Lung (tissue), 11 donors: ENCODE measurements at regions not wholly inside any gene's neighbourhood (a gene's known extent, or its start where the extent isn't known, plus 50 kb on each side); places are given as distances from the start of the nearest gene placed in this dataset.

Experiments
- ATAC-seq: fragments of 200-7000 bp; cut with Tn5 transposase; one replicate; pipeline ENCODE4 v1.9.1; 2020; ENCODE audit warnings: moderate number of reproducible peaks; ENCODE audit not compliant: insufficient read depth, low FRiP score
- DNase-seq, 3 donors: peaks; one replicate each; pipeline ENCODE4 v3.0.0-alpha.2; 2013 to 2017
- H3K27ac ChIP-seq, 2 donors: one replicate each; pipeline ENCODE4 v1.5.1; 2013; ENCODE audit warnings: mild to moderate bottlenecking in 2 of 2, moderate library complexity in 2 of 2, control low read depth in 1 of 2, inconsistent platforms in 1 of 2, low read depth in 1 of 2, low read length in 1 of 2
- H3K27me3 ChIP-seq, 3 donors: one replicate each; pipeline ENCODE4 v1.5.1; 2013; ENCODE audit warnings: low read length in 2 of 3; ENCODE audit not compliant: control insufficient read depth in 3 of 3, insufficient read depth in 3 of 3
- H3K36me3 ChIP-seq, 4 donors: one replicate each; pipeline ENCODE4 v1.5.1; 2013; ENCODE audit warnings: low read length in 4 of 4, mild to moderate bottlenecking in 1 of 4, moderate library complexity in 1 of 4; ENCODE audit not compliant: control insufficient read depth in 4 of 4, insufficient read depth in 4 of 4
- H3K4me1 ChIP-seq, 5 donors: one replicate each; pipeline ENCODE4 v1.5.1; 2013; ENCODE audit warnings: low read length in 5 of 5, mild to moderate bottlenecking in 2 of 5, moderate library complexity in 1 of 5; ENCODE audit not compliant: control insufficient read depth in 5 of 5, insufficient read depth in 5 of 5
- H3K4me3 ChIP-seq: one replicate; pipeline ENCODE4 v1.5.1; 2013; ENCODE audit warnings: mild to moderate bottlenecking, control low read depth, moderate library complexity
- H3K9ac ChIP-seq, 2 donors: one replicate each; pipeline ENCODE4 v1.5.1; 2013; ENCODE audit warnings: low read length in 2 of 2, control low read depth in 1 of 2; ENCODE audit not compliant: insufficient read depth in 1 of 2
- H3K9me3 ChIP-seq, 4 donors: one replicate each; pipeline ENCODE4 v1.5.1; 2013; ENCODE audit warnings: low read length in 3 of 4, mild to moderate bottlenecking in 1 of 4, moderate library complexity in 1 of 4; ENCODE audit not compliant: control insufficient read depth in 4 of 4, insufficient read depth in 3 of 4
- CTCF ChIP-seq: IDR thresholded peaks from 2 replicates; pipeline ENCODE4 v1.5.1; 2012; ENCODE audit warnings: mild to moderate bottlenecking; ENCODE audit errors: control extremely low read depth, extremely low read depth
- WGBS, 2 donors: extraction: QIAGEN DNeasy Blood & Tissue Kit; methylation state at CpG; one replicate each; pipeline ENCODE4 v1.1.7; 2013; 5-methylcytosine and 5-hydroxymethylcytosine counted together
- donor health status: control.
- donor health status: control.
- donor health status: Bipolar disorder and iron deficiency.
- donor health status: healthy.
- donor health status: DM: yes; HTN: yes; CAD: no.

- H3K36me3 ChIP-seq, result no peaks in the 10 kb centered on the region
- H3K27ac ChIP-seq, result no peak overlapping the region
- ATAC-seq (no peak), DNase-seq (no peak)
- H3K27me3 ChIP-seq, result no peaks in the 10 kb centered on the region
- no peak overlapping the region for H3K4me3 ChIP-seq
- H3K4me1 ChIP-seq, result no peaks in the 10 kb centered on the region
- TF ChIP-seq CTCF, result no peak
- no peaks in the 10 kb centered on the region for H3K9me3 ChIP-seq
- no peak overlapping the region for H3K9ac ChIP-seq
- WGBS, 2 donors, result 19 to 51% methylated on average over 2 of the region's 2 CpGs
These were observed 99.8 kb upstream of the B3GAT2 start for GRCh38 chr6:71056656-71057055.

DNA sequence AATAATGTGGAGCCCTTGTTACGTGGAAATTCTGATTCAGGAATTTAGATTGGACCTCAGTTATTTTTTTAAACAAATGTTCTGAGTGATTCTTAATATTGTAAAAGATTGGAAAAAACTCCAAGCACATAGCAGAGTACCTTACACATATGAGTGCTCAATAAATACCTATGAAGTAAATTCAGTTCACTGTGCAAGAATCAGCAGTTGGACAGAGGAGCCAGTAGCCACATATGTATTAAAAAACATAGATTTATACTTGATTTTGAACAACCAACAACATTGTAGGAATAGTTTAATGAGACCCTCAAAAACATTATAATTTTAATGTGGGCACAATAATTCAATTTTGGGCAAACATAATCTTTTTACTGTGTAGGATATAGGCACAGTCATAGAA is 109.3 kb upstream of the B3GAT2 start:
- H3K27me3 ChIP-seq, result no peaks in the 10 kb centered on the region
- no peak overlapping the region for H3K27ac ChIP-seq
- DNase-seq (no peak), ATAC-seq (no peak)
- no peak for TF ChIP-seq CTCF
- WGBS, 2 donors, result 93 to 95% methylated on average over 1 of the region's 1 CpG
- H3K36me3 ChIP-seq, result no peaks in the 10 kb centered on the region
- H3K4me1 ChIP-seq, result peaks cover 0 to 2% (median 0%) of the 10 kb centered on the region in 5 donors
- H3K4me3 ChIP-seq, result no peak overlapping the region
- no peaks in the 10 kb centered on the region for H3K9me3 ChIP-seq
- H3K9ac ChIP-seq, result no peak overlapping the region

- H3K9ac ChIP-seq, result no peak overlapping the region
- no peaks in the 10 kb centered on the region for H3K27me3 ChIP-seq
- WGBS, 2 donors, result 90 to 93% methylated on average over 5 of the region's 5 CpGs
- H3K4me1 ChIP-seq, result peaks cover 0 to 7% (median 0%) of the 10 kb centered on the region in 5 donors
- ATAC-seq, result no peak
- H3K36me3 ChIP-seq, result no peaks in the 10 kb centered on the region
- H3K27ac ChIP-seq, result no peak overlapping the region
- DNase-seq, result no peak
- H3K4me3 ChIP-seq, result no peak overlapping the region
- TF ChIP-seq CTCF, result no peak
- H3K9me3 ChIP-seq, result no peaks in the 10 kb centered on the region
These were observed 111.0 kb upstream of the B3GAT2 start for GRCh38 chr6:71067816-71068215.

DNA sequence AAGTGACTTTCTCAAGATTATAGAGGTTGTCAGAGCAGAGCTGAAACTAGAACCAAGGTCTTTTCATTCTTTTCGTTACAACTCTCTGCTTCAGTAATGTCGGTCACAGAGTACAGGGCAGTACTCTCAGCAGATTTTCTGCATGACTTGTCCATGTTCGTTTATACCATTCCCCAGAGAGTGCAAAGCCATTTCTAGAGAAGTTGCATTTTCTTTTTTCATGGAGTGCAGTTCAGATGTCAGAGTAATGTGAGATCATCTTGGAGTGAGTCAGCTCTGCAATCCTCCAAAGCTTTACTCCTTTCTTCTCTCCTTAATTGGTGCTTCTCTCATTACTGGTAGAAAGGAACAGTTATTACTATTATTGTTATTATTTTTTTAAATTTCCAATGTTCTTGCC is 115.6 kb upstream of the B3GAT2 start:
- H3K27me3 ChIP-seq, result no peaks in the 10 kb centered on the region
- peaks cover 0 to 7% (median 0%) of the 10 kb centered on the region in 4 donors for H3K9me3 ChIP-seq
- ATAC-seq (no peak), DNase-seq (no peak)
- H3K36me3 ChIP-seq, result no peaks in the 10 kb centered on the region
- no peak overlapping the region for H3K4me3 ChIP-seq
- TF ChIP-seq CTCF, result no peak
- H3K4me1 ChIP-seq, result peaks cover 0 to 7% (median 0%) of the 10 kb centered on the region in 5 donors
- H3K27ac ChIP-seq, result no peak overlapping the region
- 82 to 83% methylated on average over 3 of the region's 3 CpGs for WGBS, 2 donors
- no peak overlapping the region for H3K9ac ChIP-seq
